T-helper 17 cell (primary cell): ENCODE measurements at regions not wholly inside any gene's neighbourhood (a gene's known extent, or its start where the extent isn't known, plus 50 kb on each side); places are given as distances from the start of the nearest gene placed in this dataset.
"Not testable (repeated sequence)": the region's sequence is repeated elsewhere in the genome, so short reads cannot be mapped to it uniquely, and the experiment has no call there.

Experiments used
- ATAC-seq: fragments of 150-1000 bp; cut with Tn5 transposase; 2 replicates; pipeline ENCODE4 v1.10.0; 2021; ENCODE audit warnings: mild to moderate bottlenecking, moderate library complexity
- DNase-seq, 3 donors: peaks; one replicate each; pipeline versions ENCODE4 v3.0.0 to v3.0.0-alpha.2; 2020 to 2021
- H3K9me3 ChIP-seq: one replicate; pipeline ENCODE4 v1.7.0; 2013; ENCODE audit warnings: low read length, mild to moderate bottlenecking; ENCODE audit not compliant: control insufficient read depth, poor library complexity, severe bottlenecking
- H3K27ac Mint-ChIP-seq: one replicate; pipeline ENCODE4 v1.8.0; 2022; ENCODE audit warnings: mild to moderate bottlenecking, moderate library complexity, mixed read lengths
- H3K27me3 Mint-ChIP-seq: one replicate; pipeline ENCODE4 v1.8.0; 2022; ENCODE audit warnings: mixed read lengths
- H3K36me3 Mint-ChIP-seq: one replicate; pipeline ENCODE4 v1.8.0; 2022; ENCODE audit warnings: low read depth, mixed read lengths
- H3K4me1 Mint-ChIP-seq: one replicate; pipeline ENCODE4 v1.8.0; 2022; ENCODE audit warnings: mild to moderate bottlenecking, mixed read lengths
- H3K4me3 Mint-ChIP-seq: one replicate; pipeline ENCODE4 v1.8.0; 2022; ENCODE audit warnings: mild to moderate bottlenecking, moderate library complexity, mixed read lengths

- Mint-ChIP-seq H3K4me1 (no peaks in the 10 kb centered on the region), H3K27ac (no peak overlapping the region)
Measured at GRCh38 chr6:19892260-19892659, 55.1 kb downstream of the ID4 start.

GRCh38 chr6:19895866-19896692 is 58.9 kb downstream of the ID4 start:
- H3K9me3 ChIP-seq, result no peaks in the 10 kb centered on the region
- Mint-ChIP-seq H3K4me3 (no peak overlapping the region), H3K27me3 (no peaks in the 10 kb centered on the region), H3K27ac (no peak overlapping the region), H3K4me1 (no peaks in the 10 kb centered on the region), H3K36me3 (no peaks in the 10 kb centered on the region)
- ATAC-seq (no peak), DNase-seq (no peak)

More at GRCh38 chr6:19892260-19892659, 55.1 kb downstream of the ID4 start:
- Mint-ChIP-seq H3K27me3 (no peaks in the 10 kb centered on the region), H3K36me3 (no peaks in the 10 kb centered on the region), H3K4me3 (no peak overlapping the region)
- no peaks in the 10 kb centered on the region for H3K9me3 ChIP-seq
- no peak for DNase-seq
- ATAC-seq, result no peak

GRCh38 chr6:19896693-19897010 is 59.5 kb downstream of the ID4 start:
- Mint-ChIP-seq H3K27me3 (no peaks in the 10 kb centered on the region), H3K4me3 (no peak overlapping the region), H3K27ac (no peak overlapping the region), H3K36me3 (no peaks in the 10 kb centered on the region), H3K4me1 (no peaks in the 10 kb centered on the region)
- DNase-seq (no peak), ATAC-seq (no peak)
- no peaks in the 10 kb centered on the region for H3K9me3 ChIP-seq

DNA sequence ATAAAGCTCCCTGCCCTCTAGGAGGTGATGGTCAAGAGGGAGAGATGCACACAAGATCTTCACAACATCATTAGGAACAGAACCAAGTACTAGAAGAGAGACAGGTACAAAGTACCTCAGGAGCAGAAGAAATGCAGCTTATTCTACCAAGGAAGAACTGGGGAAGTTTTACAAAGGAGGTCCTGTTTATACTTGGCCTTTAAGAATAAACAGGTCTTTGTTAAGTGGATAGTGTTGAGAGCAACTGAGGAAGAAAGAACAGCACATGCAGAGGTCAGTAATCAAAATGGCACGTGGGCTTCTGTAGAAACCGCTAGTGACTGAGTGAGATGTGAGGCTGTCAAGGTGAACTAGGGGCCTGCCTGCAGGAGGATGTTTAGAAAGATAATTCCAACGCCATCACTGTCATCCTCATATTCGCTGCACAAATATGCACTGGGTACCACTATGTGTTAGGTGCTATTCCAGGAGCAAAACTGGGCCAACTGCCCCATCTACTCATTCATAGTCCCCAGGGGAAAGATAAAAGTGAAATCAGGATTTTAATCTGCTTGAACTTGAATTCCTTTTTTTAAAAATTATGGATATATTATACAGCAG is 61.1 kb downstream of the ID4 start:
- Mint-ChIP-seq H3K4me3 (no peak overlapping the region), H3K27me3 (no peaks in the 10 kb centered on the region), H3K4me1 (no peaks in the 10 kb centered on the region), H3K36me3 (no peaks in the 10 kb centered on the region), H3K27ac (no peak overlapping the region)
- ATAC-seq, result no peak
- H3K9me3 ChIP-seq, result no peaks in the 10 kb centered on the region
- DNase-seq, result no peak

DNA sequence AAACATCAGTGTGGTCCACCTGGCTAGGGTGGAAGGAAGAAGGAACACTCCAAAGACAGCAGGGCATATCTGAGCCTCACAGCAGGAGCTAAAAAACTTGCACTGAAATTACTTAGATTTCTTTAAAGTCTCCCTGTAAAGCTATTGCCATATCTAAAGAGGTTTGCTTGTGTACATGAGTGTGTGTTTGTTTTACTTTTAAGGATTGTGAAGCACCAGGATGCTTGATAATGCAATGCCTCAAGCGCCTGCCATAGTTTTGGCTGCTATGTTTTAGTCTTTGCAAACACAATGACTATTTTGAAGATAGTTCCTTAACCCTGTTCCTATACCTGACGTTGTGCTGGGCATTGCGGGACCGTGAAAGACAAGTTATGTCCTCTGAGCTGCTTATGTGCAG is 65.0 kb downstream of the ID4 start:
- Mint-ChIP-seq H3K27me3 (no peaks in the 10 kb centered on the region), H3K4me1 (no peaks in the 10 kb centered on the region), H3K4me3 (no peak overlapping the region)

DNA sequence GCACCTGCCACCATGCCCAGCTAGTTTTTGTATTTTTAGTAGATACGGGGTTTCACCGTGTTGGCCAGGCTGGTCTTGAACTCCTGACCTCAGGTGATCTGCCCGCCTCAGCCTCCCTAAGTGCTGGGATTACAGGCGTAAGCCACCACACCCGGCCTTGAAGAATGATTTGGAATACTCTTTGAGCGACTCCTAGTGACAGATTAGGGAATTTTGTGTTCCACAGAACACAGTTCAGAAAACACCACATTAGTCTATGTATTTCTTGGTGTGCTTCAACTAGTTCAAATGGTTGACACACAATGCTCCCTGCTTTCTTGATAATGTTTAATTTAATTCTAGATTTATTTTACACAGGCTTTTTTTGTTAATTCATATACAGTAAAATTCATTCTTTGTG is 67.2 kb downstream of the ID4 start:
- H3K27ac Mint-ChIP-seq, H3K4me3 Mint-ChIP-seq, H3K9me3 ChIP-seq, DNase-seq, ATAC-seq, H3K36me3 Mint-ChIP-seq, H3K27me3 Mint-ChIP-seq, H3K4me1 Mint-ChIP-seq: not testable (repeated sequence)

More for the DNA sequence above, 65.0 kb downstream of the ID4 start:
- ATAC-seq, result no peak
- Mint-ChIP-seq H3K36me3 (no peaks in the 10 kb centered on the region), H3K27ac (no peak overlapping the region)
- no peaks in the 10 kb centered on the region for H3K9me3 ChIP-seq
- no peak for DNase-seq

GRCh38 chr6:19905584-19905983 is 68.4 kb downstream of the ID4 start:
- Mint-ChIP-seq H3K36me3 (no peaks in the 10 kb centered on the region), H3K27ac (no peak overlapping the region)

DNA sequence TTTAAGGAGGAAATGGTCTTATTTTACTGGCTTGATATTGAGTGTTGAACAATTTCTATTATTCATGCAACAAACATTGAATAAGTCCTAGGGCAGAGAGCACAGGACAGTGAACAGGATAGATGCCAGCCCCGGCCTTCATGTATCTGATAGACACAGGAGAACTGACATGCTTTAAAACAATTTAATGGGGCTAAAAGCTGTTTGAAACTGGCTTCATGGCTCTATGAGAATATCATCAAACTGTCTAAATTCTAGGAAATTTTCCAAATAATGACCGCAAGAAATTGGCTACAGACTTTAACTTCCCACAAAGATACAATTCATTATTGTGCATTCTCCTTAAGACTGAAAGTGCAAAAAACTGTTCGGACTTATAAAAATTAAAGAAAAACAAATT is 69.0 kb downstream of the ID4 start:
- H3K36me3 Mint-ChIP-seq, result no peaks in the 10 kb centered on the region
- no peaks in the 10 kb centered on the region for H3K27me3 Mint-ChIP-seq
- H3K27ac Mint-ChIP-seq, result no peak overlapping the region
- no peak for ATAC-seq
- no peaks in the 10 kb centered on the region for H3K9me3 ChIP-seq
- no peaks in the 10 kb centered on the region for H3K4me1 Mint-ChIP-seq
- no peak for DNase-seq
- no peak overlapping the region for H3K4me3 Mint-ChIP-seq

More at GRCh38 chr6:19905584-19905983, 68.4 kb downstream of the ID4 start:
- no peaks in the 10 kb centered on the region for H3K27me3 Mint-ChIP-seq
- DNase-seq, result no peak
- no peak for ATAC-seq
- H3K4me3 Mint-ChIP-seq, result no peak overlapping the region
- no peaks in the 10 kb centered on the region for H3K4me1 Mint-ChIP-seq
- no peaks in the 10 kb centered on the region for H3K9me3 ChIP-seq

- no peaks in the 10 kb centered on the region for H3K27me3 Mint-ChIP-seq
- H3K27ac Mint-ChIP-seq, result no peak overlapping the region
- H3K4me3 Mint-ChIP-seq, result no peak overlapping the region
- H3K4me1 Mint-ChIP-seq, result no peaks in the 10 kb centered on the region
- DNase-seq (no peak), ATAC-seq (no peak)
- no peaks in the 10 kb centered on the region for H3K9me3 ChIP-seq
- no peaks in the 10 kb centered on the region for H3K36me3 Mint-ChIP-seq
Measured at GRCh38 chr6:19911223-19911622, 74.1 kb downstream of the ID4 start.

GRCh38 chr6:19918436-19918835 is 81.3 kb downstream of the ID4 start:
- DNase-seq (no peak), ATAC-seq (no peak)
- no peaks in the 10 kb centered on the region for H3K4me1 Mint-ChIP-seq
- H3K27ac Mint-ChIP-seq, result no peak overlapping the region
- no peaks in the 10 kb centered on the region for H3K27me3 Mint-ChIP-seq
- no peaks in the 10 kb centered on the region for H3K36me3 Mint-ChIP-seq
- no peaks in the 10 kb centered on the region for H3K9me3 ChIP-seq
- H3K4me3 Mint-ChIP-seq, result no peak overlapping the region

- Mint-ChIP-seq H3K4me3 (no peak overlapping the region), H3K4me1 (no peaks in the 10 kb centered on the region), H3K36me3 (no peaks in the 10 kb centered on the region), H3K27me3 (peaks cover 5% of the 10 kb centered on the region), H3K27ac (no peak overlapping the region)
- DNase-seq, result no peak
- ATAC-seq, result no peak
- no peaks in the 10 kb centered on the region for H3K9me3 ChIP-seq
Measured at GRCh38 chr6:19921786-19922185, 84.6 kb downstream of the ID4 start.

DNA sequence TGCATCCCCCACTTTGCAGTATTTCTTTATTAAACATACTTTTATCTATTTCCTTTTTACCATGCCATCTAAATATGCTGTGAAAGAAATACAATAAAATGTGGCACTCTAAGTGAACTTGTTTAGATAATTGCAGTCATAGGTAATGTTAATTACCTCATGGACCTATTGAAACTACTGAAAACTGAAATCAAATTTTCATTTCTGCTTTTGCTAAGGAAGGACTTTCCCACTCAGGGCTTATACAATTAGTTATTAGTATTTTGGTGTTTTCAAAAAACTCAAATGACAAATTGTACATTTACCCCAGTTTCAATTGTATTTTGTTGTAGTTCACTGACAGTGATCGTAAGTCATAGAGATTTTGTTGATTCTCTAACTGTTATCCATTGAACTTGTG is 88.4 kb downstream of the ID4 start:
- ATAC-seq, result no peak
- no peak overlapping the region for H3K4me3 Mint-ChIP-seq

GRCh38 chr6:19928461-19928860 is 91.3 kb downstream of the ID4 start:
- Mint-ChIP-seq H3K27me3 (peaks cover 5% of the 10 kb centered on the region), H3K4me1 (no peaks in the 10 kb centered on the region), H3K36me3 (no peaks in the 10 kb centered on the region), H3K27ac (no peak overlapping the region), H3K4me3 (no peak overlapping the region)
- ATAC-seq (no peak), DNase-seq (no peak)
- H3K9me3 ChIP-seq, result no peaks in the 10 kb centered on the region

More for the DNA sequence above, 88.4 kb downstream of the ID4 start:
- no peak for DNase-seq
- Mint-ChIP-seq H3K27ac (no peak overlapping the region), H3K27me3 (peaks cover 5% of the 10 kb centered on the region), H3K36me3 (no peaks in the 10 kb centered on the region), H3K4me1 (no peaks in the 10 kb centered on the region)
- H3K9me3 ChIP-seq, result no peaks in the 10 kb centered on the region

- Mint-ChIP-seq H3K27ac (no peak overlapping the region), H3K27me3 (peaks cover 5% of the 10 kb centered on the region)
Measured at GRCh38 chr6:19929312-19929711, 92.1 kb downstream of the ID4 start.

More at GRCh38 chr6:19929312-19929711, 92.1 kb downstream of the ID4 start:
- no peaks in the 10 kb centered on the region for H3K36me3 Mint-ChIP-seq
- H3K4me3 Mint-ChIP-seq, result no peak overlapping the region
- H3K4me1 Mint-ChIP-seq, result no peaks in the 10 kb centered on the region
- no peak for DNase-seq
- no peak for ATAC-seq
- no peaks in the 10 kb centered on the region for H3K9me3 ChIP-seq
